A549 (cell line): ENCODE measurements at regions not wholly inside any gene's neighbourhood (a gene's known extent, or its start where the extent isn't known, plus 50 kb on each side); places are given as distances from the start of the nearest gene placed in this dataset.

ENCODE experiments used
- ATAC-seq, 2 experiments: fragments of 200-7000 bp in 1 of 2; fragments of >200 bp in 1 of 2; cut with Nextera tagmentation in 1 of 2; cut with Tn5 transposase in 1 of 2; 3 replicates each; pipeline versions ENCODE4 v1.8.0 to v1.9.1; 2018 to 2020; ENCODE audit warnings: mild to moderate bottlenecking in 1 of 2, moderate library complexity in 1 of 2
- CTCF ChIA-PET: fragments of 300-600 bp; sonication (Branson Sonifier 250); formaldehyde crosslinking; extraction: SDS; loops from one replicate; lab custom pipeline; 2021; ENCODE audit warnings: antibody characterized with exemption, inconsistent platforms; lab: Yijun Ruan, JAX
- POLR2A ChIA-PET: fragments of 350-600 bp; formaldehyde crosslinking; extraction: SDS; loops from one replicate; lab custom pipeline; 2021; ENCODE audit warnings: antibody characterized with exemption, inconsistent platforms; lab: Yijun Ruan, JAX
- DNase-seq, 2 experiments: peaks; one replicate each; pipeline versions ENCODE4 v3.0.0 to v3.0.0-alpha.2; 2011 to 2016; ENCODE audit warnings: low read depth in 1 of 2, low spot score in 1 of 2
- FAIRE-seq: peaks from 2 replicates; lab custom pipeline; 2011; peaks lifted over from hg19 to GRCh38; lab: Jason Lieb, UNC
- H3K27ac ChIP-seq, 2 experiments: fragments of >200 bp; sonication (Bioruptor Twin); formaldehyde crosslinking; 3 replicates each; pipeline ENCODE4 v1.5.1; 2016 to 2017
- H3K4me1 ChIP-seq: fragments of >200 bp; sonication (Bioruptor Twin); formaldehyde crosslinking; 3 replicates; pipeline ENCODE4 v1.6.1; 2016
- H3K4me2 ChIP-seq: fragments of >200 bp; sonication (Bioruptor Twin); formaldehyde crosslinking; 3 replicates; pipeline ENCODE4 v1.6.1; 2016
- H3K4me3 ChIP-seq: fragments of >200 bp; sonication (Bioruptor Twin); formaldehyde crosslinking; 3 replicates; pipeline ENCODE4 v1.5.1; 2016
- H3K9me3 ChIP-seq: fragments of >200 bp; sonication (Bioruptor Twin); formaldehyde crosslinking; 3 replicates; pipeline ENCODE4 v1.6.1; 2016
- EHMT2 ChIP-seq: fragments of 200-600 bp; sonication (generic); IDR thresholded peaks from 2 replicates; pipeline ENCODE4 v1.6.1; 2016; ENCODE audit warnings: antibody characterized with exemption, low read depth, mild to moderate bottlenecking, moderate library complexity
- ESRRA ChIP-seq: fragments of 150-350 bp; IDR thresholded peaks from 2 replicates; pipeline ENCODE4 v1.6.1; 2014; ENCODE audit warnings: mild to moderate bottlenecking, low read length, borderline replicate concordance
- FOSB ChIP-seq: fragments of 250-450 bp; sonication (Bioruptor Pico); IDR thresholded peaks from 2 replicates; pipeline ENCODE4 v1.5.0; 2020; ENCODE audit warnings: mild to moderate bottlenecking, moderate library complexity
- FOXS1 ChIP-seq: fragments of 250-450 bp; sonication (Bioruptor Pico); IDR thresholded peaks from 2 replicates; pipeline ENCODE4 v1.5.0; 2020; ENCODE audit warnings: mild to moderate bottlenecking, moderate library complexity
- HDAC2 ChIP-seq: fragments of 200-600 bp; sonication (generic); IDR thresholded peaks from 2 replicates; pipeline ENCODE4 v1.6.1; 2016
- HEYL ChIP-seq: fragments of 250-450 bp; sonication (Bioruptor Pico); IDR thresholded peaks from 2 replicates; pipeline ENCODE4 v1.8.0; 2021; ENCODE audit warnings: mild to moderate bottlenecking, moderate library complexity
- HOXA7 ChIP-seq: fragments of 250-450 bp; sonication (Bioruptor Pico); IDR thresholded peaks from 2 replicates; pipeline ENCODE4 v1.5.0; 2020; ENCODE audit warnings: mild to moderate bottlenecking, moderate library complexity
- HOXB5 ChIP-seq: fragments of 250-450 bp; sonication (Bioruptor Pico); IDR thresholded peaks from 2 replicates; pipeline ENCODE4 v1.5.0; 2020; ENCODE audit warnings: mild to moderate bottlenecking, moderate library complexity
- JUNB ChIP-seq: fragments of >200 bp; sonication (Bioruptor Twin); formaldehyde crosslinking; IDR thresholded peaks from 2 replicates; pipeline ENCODE4 v1.6.1; 2016
- KDM1A ChIP-seq: fragments of 200-600 bp; sonication (generic); IDR thresholded peaks from 2 replicates; pipeline ENCODE4 v1.6.1; 2016; ENCODE audit warnings: low read depth, mild to moderate bottlenecking
- KDM5A ChIP-seq: fragments of 200-600 bp; sonication (generic); IDR thresholded peaks from 2 replicates; pipeline ENCODE4 v1.6.1; 2016; ENCODE audit warnings: antibody characterized with exemption, mild to moderate bottlenecking
- MAFK ChIP-seq: fragments of 450-650 bp; IDR thresholded peaks from 2 replicates; pipeline ENCODE4 v1.6.1; 2014; ENCODE audit not compliant: partially characterized antibody
- MAZ ChIP-seq: fragments of 150-350 bp; IDR thresholded peaks from 2 replicates; pipeline ENCODE4 v1.6.1; 2014; ENCODE audit warnings: antibody characterized with exemption, low read depth, low read length, borderline replicate concordance
- MYC ChIP-seq: IDR thresholded peaks from 2 replicates; pipeline ENCODE4 v1.6.1; 2012; ENCODE audit warnings: mild to moderate bottlenecking, inconsistent platforms, low read length, improper control_type of control experiment, borderline replicate concordance
- NFE2L2 ChIP-seq: fragments of 150-350 bp; conservative IDR thresholded peaks from 2 replicates; pipeline ENCODE4 v1.6.1; 2014; ENCODE audit warnings: low read length
- NPAS2 ChIP-seq: fragments of 250-450 bp; sonication (Bioruptor Pico); IDR thresholded peaks from 2 replicates; pipeline ENCODE4 v1.8.0; 2022; ENCODE audit warnings: mild to moderate bottlenecking, moderate library complexity, borderline replicate concordance
- NR3C1 ChIP-seq: fragments of >200 bp; sonication (Bioruptor Twin); formaldehyde crosslinking; IDR thresholded peaks from 3 replicates; pipeline ENCODE4 v1.6.1; 2017
- RAD21 ChIP-seq, 2 experiments: fragments of >200 bp in 1 of 2; sonication (Bioruptor Twin) in 1 of 2; formaldehyde crosslinking in 1 of 2; IDR thresholded peaks in 1 of 2; conservative IDR thresholded peaks in 1 of 2; 2 replicates in 1 of 2; 3 replicates in 1 of 2; pipeline ENCODE4 v1.6.1; 2012 to 2018; ENCODE audit warnings: inconsistent platforms in 1 of 2
- RCOR1 ChIP-seq: fragments of 150-350 bp; IDR thresholded peaks from 2 replicates; pipeline ENCODE4 v1.6.1; 2014; ENCODE audit warnings: antibody characterized with exemption, low read length, low read depth
- REST ChIP-seq: fragments of 200-600 bp; sonication (generic); IDR thresholded peaks from 2 replicates; pipeline ENCODE4 v1.6.1; 2016; ENCODE audit warnings: antibody characterized with exemption, mild to moderate bottlenecking, moderate library complexity
- RFX5 ChIP-seq: fragments of 450-650 bp; IDR thresholded peaks from 2 replicates; pipeline ENCODE4 v1.7.1; 2014; ENCODE audit warnings: antibody characterized with exemption, mild to moderate bottlenecking, moderate library complexity
- SMC3 ChIP-seq: fragments of >200 bp; sonication (Bioruptor Twin); formaldehyde crosslinking; IDR thresholded peaks from 3 replicates; pipeline ENCODE4 v1.6.1; 2018; ENCODE audit warnings: inconsistent platforms
- SREBF2 ChIP-seq: fragments of 450-650 bp; IDR thresholded peaks from 2 replicates; pipeline ENCODE4 v1.6.1; 2014; ENCODE audit warnings: mild to moderate bottlenecking, moderate library complexity
- ZC3H11A ChIP-seq: fragments of 450-650 bp; IDR thresholded peaks from 2 replicates; pipeline ENCODE4 v1.6.1; 2014; ENCODE audit warnings: antibody characterized with exemption, mild to moderate bottlenecking
- ZFP36 ChIP-seq: fragments of 450-650 bp; IDR thresholded peaks from 2 replicates; pipeline ENCODE4 v1.6.1; 2014; ENCODE audit warnings: borderline replicate concordance; ENCODE audit not compliant: partially characterized antibody
- ZNF302 ChIP-seq: fragments of 250-450 bp; sonication (Bioruptor Pico); IDR thresholded peaks from 2 replicates; pipeline ENCODE4 v1.9.0; 2021; ENCODE audit warnings: inconsistent platforms, mild to moderate bottlenecking, moderate library complexity
- WGBS: methylation state at CpG from one replicate; pipeline ENCODE4 v1.1.6; 2017; ENCODE audit errors: missing lambda C conversion rate; 5-methylcytosine and 5-hydroxymethylcytosine counted together
- TF ChIP-seq, protein P1 (sequence below): fragments of >200 bp; sonication (Bioruptor Twin); formaldehyde crosslinking; IDR thresholded peaks from 3 replicates; pipeline ENCODE4 v1.5.1; 2016
- TF ChIP-seq, protein P2 (sequence below): fragments of 450-650 bp; IDR thresholded peaks from 2 replicates; pipeline ENCODE4 v1.6.1; 2014; ENCODE audit warnings: antibody characterized with exemption

- DNase-seq: no peak
- no peak; a peak in 1 of 6 replicates for ATAC-seq
- H3K4me2 ChIP-seq: 0 out of 3 replicates have a peak overlapping the region, but pooled peaks have one; percentile 2
- no peak overlapping the region for H3K4me3 ChIP-seq
- WGBS: 11% methylated on average over 8 of the region's 8 CpGs
- H3K27ac ChIP-seq: no peak overlapping the region
- no peak for FAIRE-seq
- no peaks in the 10 kb centered on the region for H3K9me3 ChIP-seq
- POLR2A ChIA-PET: no interaction called here
- CTCF ChIA-PET: interaction anchor here (1.2 kb wide), 1 partner anchor 9 kb away, joined by 3 read pairs; no protein-coding TSS in a partner anchor
- no peaks in the 10 kb centered on the region for H3K4me1 ChIP-seq
- TF ChIP-seq, protein P1, sequence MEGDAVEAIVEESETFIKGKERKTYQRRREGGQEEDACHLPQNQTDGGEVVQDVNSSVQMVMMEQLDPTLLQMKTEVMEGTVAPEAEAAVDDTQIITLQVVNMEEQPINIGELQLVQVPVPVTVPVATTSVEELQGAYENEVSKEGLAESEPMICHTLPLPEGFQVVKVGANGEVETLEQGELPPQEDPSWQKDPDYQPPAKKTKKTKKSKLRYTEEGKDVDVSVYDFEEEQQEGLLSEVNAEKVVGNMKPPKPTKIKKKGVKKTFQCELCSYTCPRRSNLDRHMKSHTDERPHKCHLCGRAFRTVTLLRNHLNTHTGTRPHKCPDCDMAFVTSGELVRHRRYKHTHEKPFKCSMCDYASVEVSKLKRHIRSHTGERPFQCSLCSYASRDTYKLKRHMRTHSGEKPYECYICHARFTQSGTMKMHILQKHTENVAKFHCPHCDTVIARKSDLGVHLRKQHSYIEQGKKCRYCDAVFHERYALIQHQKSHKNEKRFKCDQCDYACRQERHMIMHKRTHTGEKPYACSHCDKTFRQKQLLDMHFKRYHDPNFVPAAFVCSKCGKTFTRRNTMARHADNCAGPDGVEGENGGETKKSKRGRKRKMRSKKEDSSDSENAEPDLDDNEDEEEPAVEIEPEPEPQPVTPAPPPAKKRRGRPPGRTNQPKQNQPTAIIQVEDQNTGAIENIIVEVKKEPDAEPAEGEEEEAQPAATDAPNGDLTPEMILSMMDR: no peak
- no peak for TF ChIP-seq SREBF2
- TF ChIP-seq, protein P2, sequence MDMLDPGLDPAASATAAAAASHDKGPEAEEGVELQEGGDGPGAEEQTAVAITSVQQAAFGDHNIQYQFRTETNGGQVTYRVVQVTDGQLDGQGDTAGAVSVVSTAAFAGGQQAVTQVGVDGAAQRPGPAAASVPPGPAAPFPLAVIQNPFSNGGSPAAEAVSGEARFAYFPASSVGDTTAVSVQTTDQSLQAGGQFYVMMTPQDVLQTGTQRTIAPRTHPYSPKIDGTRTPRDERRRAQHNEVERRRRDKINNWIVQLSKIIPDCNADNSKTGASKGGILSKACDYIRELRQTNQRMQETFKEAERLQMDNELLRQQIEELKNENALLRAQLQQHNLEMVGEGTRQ: no peak
- TF ChIP-seq NFE2L2: no peak
- no peak for TF ChIP-seq JUNB
- TF ChIP-seq MAFK: no peak
- no peak for TF ChIP-seq FOXS1 (CRISPR knock-in tag)
- TF ChIP-seq MYC: no peak
- no peak for TF ChIP-seq NPAS2 (CRISPR knock-in tag)
- no peak for TF ChIP-seq ZNF302 (CRISPR knock-in tag)
- TF ChIP-seq RFX5: no peak
- TF ChIP-seq ZFP36: no peak
- TF ChIP-seq HOXB5 (CRISPR knock-in tag): no peak
- TF ChIP-seq RAD21 (conservative IDR thresholded peaks at IDR 0.05 in 1 of 2, IDR thresholded peaks at IDR 0.05 in 1 of 2): no peak
Measured at GRCh38 chr5:109485030-109485429, 75.3 kb upstream of the PJA2 start.

DNA sequence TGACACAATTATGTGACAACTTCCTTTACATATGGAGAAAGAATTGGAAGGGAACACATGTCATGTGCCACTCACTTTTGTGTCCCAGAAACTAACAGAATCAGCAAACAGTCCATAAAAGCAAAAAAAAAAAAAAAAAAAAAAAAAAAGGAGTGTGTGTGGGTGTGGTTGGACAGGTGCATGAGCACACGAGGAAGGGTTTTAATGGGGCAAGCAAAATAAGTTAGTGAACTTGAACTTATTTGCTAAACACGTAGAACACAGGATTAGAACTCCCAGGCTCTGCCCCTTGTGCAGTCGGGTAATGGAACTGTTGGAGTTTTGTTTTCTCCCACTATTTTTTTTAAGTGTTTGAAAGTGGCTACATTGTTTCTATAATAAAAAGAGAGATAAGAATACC is 74.8 kb upstream of the PJA2 start:
- FAIRE-seq (no peak), ATAC-seq (no peak), DNase-seq (no peak)
- CTCF ChIA-PET: interaction anchor here (1.2 kb wide), 1 partner anchor 9 kb away, joined by 3 read pairs; no protein-coding TSS in a partner anchor
- Histone ChIP-seq H3K4me2 (0 out of 3 replicates have a peak overlapping the region, but pooled peaks have one; percentile 2), H3K4me1 (no peaks in the 10 kb centered on the region), H3K9me3 (no peaks in the 10 kb centered on the region), H3K27ac (no peak overlapping the region), H3K4me3 (no peak overlapping the region)
- POLR2A ChIA-PET: no interaction called here
- no peak for TF ChIP-seq ZC3H11A
- no peak for TF ChIP-seq SMC3
- TF ChIP-seq ZNF302 (CRISPR knock-in tag): no peak
- TF ChIP-seq FOSB (CRISPR knock-in tag): no peak
- TF ChIP-seq RCOR1: no peak
- TF ChIP-seq EHMT2: no peak
- TF ChIP-seq, protein P2: no peak
- TF ChIP-seq KDM1A: no peak
- TF ChIP-seq HDAC2: no peak
- no peak for TF ChIP-seq MAZ
- TF ChIP-seq KDM5A: no peak
- TF ChIP-seq HEYL (CRISPR knock-in tag): no peak
- no peak for TF ChIP-seq ESRRA
- no peak for TF ChIP-seq NR3C1
- TF ChIP-seq FOXS1 (CRISPR knock-in tag): no peak
- TF ChIP-seq HOXA7 (CRISPR knock-in tag): no peak
- TF ChIP-seq REST: no peak
- 15% methylated on average over 3 of the region's 3 CpGs for WGBS
